ENCODE measurements at regions not wholly inside any gene's neighbourhood (a gene's known extent, or its start where the extent isn't known, plus 50 kb on each side); places are given as distances from the start of the nearest gene placed in this dataset.

GRCh38 chr5:2919310-2920018 lies 168.0 kb upstream of the IRX2 start:
- H2AK5ac ChIP-seq (ENCODE audit: low read depth, low read length) = peak overlapping the region; percentile 75; the same call in 1 of the 2 replicates
- H3K4me2 ChIP-seq (ENCODE audit: insufficient read depth in 1 of 2, low read depth in 2 of 2, low read length in 2 of 2) = no peak overlapping the region
- no peak overlapping the region for H2BK5ac ChIP-seq (ENCODE audit: low read depth, low read length)
- 84% methylated on average over 11 of the region's 11 CpGs; no CpG with 5 or more reads in 1 of the 2 experiments for WGBS, 2 experiments (ENCODE audit: extremely low coverage in 1 of 2, insufficient coverage in 1 of 2, insufficient read length in 1 of 2, insufficient replicate concordance in 2 of 2, low coverage in 1 of 2, low lambda C conversion rate in 2 of 2, missing lambda C conversion rate in 1 of 2)
- CTCF ChIA-PET (ENCODE audit: partially characterized antibody) = no interaction called here
- H2BK20ac ChIP-seq (ENCODE audit: low read length) = 0 out of 2 replicates have a peak overlapping the region, but pooled peaks have one; percentile 48
- TF ChIP-seq SIX5 (IDR thresholded peaks at IDR 0.05; ENCODE audit: low read depth, low read length) (no peak), CTBP2 (IDR thresholded peaks at IDR 0.05; ENCODE audit: borderline replicate concordance, insufficient read depth, insufficient read length, low read length) (no peak), HDAC6 (IDR thresholded peaks at IDR 0.05; ENCODE audit: low read depth, low read length) (no peak), EP300 (IDR thresholded peaks at IDR 0.05; ENCODE audit: borderline replicate concordance in 1 of 2, low read depth in 2 of 2, low read length in 2 of 2) (no peak), GABPA (IDR thresholded peaks at IDR 0.05; ENCODE audit: borderline replicate concordance, insufficient read depth, low read length) (no peak)
- no peak overlapping the region for H3K4me3 ChIP-seq (ENCODE audit: extremely low read depth in 1 of 4, insufficient read depth in 2 of 4, low read depth in 3 of 4, low read length in 4 of 4)
- no peaks in the 10 kb centered on the region; a peak in 1 of 7 replicates for H3K27me3 ChIP-seq (replicated peaks in 1 of 4; ENCODE audit: control insufficient read depth in 3 of 4, extremely low read depth in 1 of 4, insufficient read depth in 3 of 4, low read length in 3 of 4)
- peak overlapping the region; percentile 55; the same call in 1 of the 2 replicates for H2BK12ac ChIP-seq (ENCODE audit: low read depth, low read length)
- H3K27ac ChIP-seq (ENCODE audit: low read depth, low read length) = no peak overlapping the region
- peaks cover 0 to 4% of the 10 kb centered on the region in 2 experiments; a peak in 1 of 4 replicates for H3K9me3 ChIP-seq (ENCODE audit: insufficient read depth in 2 of 2, low read depth in 1 of 2, low read length in 1 of 2)
- H3K36me3 ChIP-seq (ENCODE audit: control insufficient read depth in 2 of 4, insufficient read depth in 4 of 4, low read length in 3 of 4) = no peaks in the 10 kb centered on the region
- H4K91ac ChIP-seq (replicated peaks; ENCODE audit: insufficient read length, low read length) = peak overlapping the region; percentile 44
- no peak overlapping the region for H3K23ac ChIP-seq (ENCODE audit: insufficient read length)
- no peak overlapping the region for H3K56ac ChIP-seq (replicated peaks; ENCODE audit: insufficient read length, low read depth, low read length)
- H2AFZ ChIP-seq (ENCODE audit: low read length) = no peak overlapping the region
- FAIRE-seq = no peak
- no peaks in the 10 kb centered on the region for H3K23me2 ChIP-seq (ENCODE audit: low read depth, low read length)
- H3K18ac ChIP-seq (ENCODE audit: extremely low read depth, low read length) = peak overlapping the region; percentile 60; the same call in 1 of the 2 replicates
- no peak overlapping the region for H3K14ac ChIP-seq (ENCODE audit: insufficient read length)
- H4K5ac ChIP-seq (ENCODE audit: insufficient read length, low read depth, low read length) = no peak overlapping the region
- no peak overlapping the region for H2BK120ac ChIP-seq (replicated peaks; ENCODE audit: low read depth, low read length)
- POLR2A ChIA-PET (ENCODE audit: partially characterized antibody) = no interaction called here
- peaks cover under 1 to 11% (median 2%) of the 10 kb centered on the region in 4 experiments; a peak in 5 of 7 replicates for H3K4me1 ChIP-seq (replicated peaks in 1 of 4; ENCODE audit: control insufficient read depth in 3 of 4, insufficient read depth in 4 of 4, low read length in 3 of 4)
- no peak overlapping the region for H3K9ac ChIP-seq (replicated peaks in 1 of 4; ENCODE audit: extremely low read depth in 1 of 4, low read depth in 3 of 4, low read length in 3 of 4)
- H3K79me1 ChIP-seq (ENCODE audit: low read depth, low read length) = no peaks in the 10 kb centered on the region
- no peak for DNase-seq (ENCODE audit: low read depth in 1 of 2, low spot score in 2 of 2)
- 0 out of 2 replicates have a peak overlapping the region, but pooled peaks have one; percentile 13 for H2BK15ac ChIP-seq (ENCODE audit: low read length)
- no peak overlapping the region for H3K4ac ChIP-seq (replicated peaks; ENCODE audit: insufficient read length, low read depth, low read length)
- no peaks in the 10 kb centered on the region for H4K20me1 ChIP-seq (replicated peaks in 1 of 2; ENCODE audit: control insufficient read depth in 1 of 2, insufficient read depth in 2 of 2, low read length in 2 of 2)
- H3K79me2 ChIP-seq (ENCODE audit: control insufficient read depth in 1 of 2, insufficient read depth in 2 of 2, low read length in 2 of 2) = no peaks in the 10 kb centered on the region
- H4K8ac ChIP-seq (ENCODE audit: extremely low read depth, insufficient read depth, low read length) = no peak overlapping the region
